Prostate gland (tissue), 2 donors: ENCODE measurements at regions not wholly inside any gene's neighbourhood (a gene's known extent, or its start where the extent isn't known, plus 50 kb on each side); places are given as distances from the start of the nearest gene placed in this dataset.

Experiments
- DNase-seq: peaks from one replicate; pipeline ENCODE4 v3.0.0-alpha.2; 2019; ENCODE audit warnings: low spot score
- H3K27ac ChIP-seq, 2 donors: fragments of 200-600 bp; sonication (generic); 2 replicates each; pipeline ENCODE4 v1.5.1; 2017 to 2019
- H3K27me3 ChIP-seq: fragments of 200-600 bp; sonication (generic); replicated peaks from 2 replicates; pipeline ENCODE4 v1.5.1; 2019; ENCODE audit not compliant: insufficient read depth
- H3K36me3 ChIP-seq, 2 donors: fragments of 200-600 bp; sonication (generic); 1 replicate in 1 of 2; 2 replicates in 1 of 2; pipeline versions ENCODE4 v1.5.1 to v1.8.1; 2017 to 2019
- H3K4me1 ChIP-seq: fragments of 200-600 bp; sonication (generic); replicated peaks from 2 replicates; pipeline ENCODE4 v1.5.1; 2019
- H3K4me3 ChIP-seq, 2 donors: fragments of 200-600 bp; sonication (generic); 2 replicates each; pipeline ENCODE4 v1.5.1; 2017 to 2019
- H3K9me3 ChIP-seq: fragments of 200-600 bp; sonication (generic); 2 replicates; pipeline ENCODE4 v1.5.1; 2017
- POLR2A ChIP-seq: fragments of 450-650 bp; IDR thresholded peaks from one replicate; pipeline ENCODE4 v1.6.1; 2016; ENCODE audit warnings: antibody characterized with exemption, mild to moderate bottlenecking
- POLR2AphosphoS5 ChIP-seq: sonication (generic); formaldehyde crosslinking; IDR thresholded peaks from one replicate; pipeline ENCODE4 v1.6.1; 2017; ENCODE audit warnings: antibody characterized with exemption
- WGBS: methylation state at CpG from one replicate; pipeline ENCODE4 v1.1.5; 2018; 5-methylcytosine and 5-hydroxymethylcytosine counted together
- intact Hi-C: fragments of 100-400 bp; cut with DNase I; formaldehyde crosslinking; loops from one replicate; pipeline ENCODE4 v1.14.2; 2022
- TF ChIP-seq, protein P1 (sequence below), 4 experiments: fragments of 200-600 bp in 2 of 4; fragments of 450-650 bp in 2 of 4; sonication (generic) in 2 of 4; IDR thresholded peaks; 1 replicate in 3 of 4; 2 replicates in 1 of 4; pipeline ENCODE4 v1.5.1; 2016 to 2019; ENCODE audit warnings: antibody characterized with exemption in 4 of 4, mild to moderate bottlenecking in 2 of 4, moderate library complexity in 2 of 4

DNA sequence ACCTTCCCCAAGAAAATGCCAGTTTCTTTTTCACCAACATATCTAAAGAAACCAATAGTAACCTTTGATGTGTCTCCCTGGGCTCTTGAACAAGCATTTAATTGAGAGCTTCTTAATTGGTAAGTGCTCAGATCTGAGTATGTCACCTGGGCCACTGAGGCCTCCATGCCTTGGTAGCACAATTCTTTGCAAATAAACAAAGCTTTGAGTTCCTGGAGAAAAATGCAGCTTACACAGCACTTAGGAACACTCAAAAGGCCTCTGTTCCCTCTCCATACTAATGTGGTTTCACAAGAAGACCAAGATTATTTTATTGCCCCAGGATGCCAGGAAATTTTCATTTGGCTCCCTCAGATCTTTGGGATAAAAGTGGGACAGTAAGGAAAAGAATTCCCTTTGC lies 217.6 kb upstream of the CEP162 start:
- no peaks in the 10 kb centered on the region for H3K4me1 ChIP-seq
- no peaks in the 10 kb centered on the region for H3K36me3 ChIP-seq
- intact Hi-C loops: no loop called here
- DNase-seq: no peak
- H3K27ac ChIP-seq: no peak overlapping the region
- TF ChIP-seq POLR2AphosphoS5: no peak
- TF ChIP-seq, protein P1, sequence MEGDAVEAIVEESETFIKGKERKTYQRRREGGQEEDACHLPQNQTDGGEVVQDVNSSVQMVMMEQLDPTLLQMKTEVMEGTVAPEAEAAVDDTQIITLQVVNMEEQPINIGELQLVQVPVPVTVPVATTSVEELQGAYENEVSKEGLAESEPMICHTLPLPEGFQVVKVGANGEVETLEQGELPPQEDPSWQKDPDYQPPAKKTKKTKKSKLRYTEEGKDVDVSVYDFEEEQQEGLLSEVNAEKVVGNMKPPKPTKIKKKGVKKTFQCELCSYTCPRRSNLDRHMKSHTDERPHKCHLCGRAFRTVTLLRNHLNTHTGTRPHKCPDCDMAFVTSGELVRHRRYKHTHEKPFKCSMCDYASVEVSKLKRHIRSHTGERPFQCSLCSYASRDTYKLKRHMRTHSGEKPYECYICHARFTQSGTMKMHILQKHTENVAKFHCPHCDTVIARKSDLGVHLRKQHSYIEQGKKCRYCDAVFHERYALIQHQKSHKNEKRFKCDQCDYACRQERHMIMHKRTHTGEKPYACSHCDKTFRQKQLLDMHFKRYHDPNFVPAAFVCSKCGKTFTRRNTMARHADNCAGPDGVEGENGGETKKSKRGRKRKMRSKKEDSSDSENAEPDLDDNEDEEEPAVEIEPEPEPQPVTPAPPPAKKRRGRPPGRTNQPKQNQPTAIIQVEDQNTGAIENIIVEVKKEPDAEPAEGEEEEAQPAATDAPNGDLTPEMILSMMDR (IDR thresholded peaks at IDR 0.05): no peak
- TF ChIP-seq POLR2A: no peak
- no peak overlapping the region for H3K4me3 ChIP-seq
- H3K9me3 ChIP-seq: no peaks in the 10 kb centered on the region
- no peaks in the 10 kb centered on the region for H3K27me3 ChIP-seq

DNA sequence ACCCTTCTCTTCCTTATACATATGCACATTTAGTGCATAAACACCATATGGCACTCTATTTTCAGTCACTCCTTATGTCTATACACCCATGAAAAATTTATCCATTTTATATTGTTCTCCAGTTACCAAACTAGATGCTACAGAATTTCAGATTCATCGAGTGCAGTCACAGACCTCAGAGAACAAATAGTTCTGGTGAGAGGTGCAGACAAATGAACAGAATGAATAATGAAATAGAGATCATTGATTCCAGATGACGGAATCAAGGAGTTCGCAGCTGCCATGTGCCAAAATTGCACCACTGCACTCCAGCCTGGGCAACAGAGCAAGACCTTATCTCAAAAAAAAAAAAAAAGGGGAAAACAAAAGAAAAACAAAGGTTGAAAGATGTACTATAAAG lies 214.8 kb upstream of the CEP162 start:
- Histone ChIP-seq H3K36me3 (no peaks in the 10 kb centered on the region), H3K9me3 (no peaks in the 10 kb centered on the region), H3K4me3 (no peak overlapping the region), H3K27me3 (no peaks in the 10 kb centered on the region), H3K27ac (no peak overlapping the region), H3K4me1 (no peaks in the 10 kb centered on the region)
- no peak for TF ChIP-seq POLR2A
- intact Hi-C loops: no loop called here
- 90% methylated on average over 3 of the region's 3 CpGs for WGBS
- DNase-seq: no peak

DNA sequence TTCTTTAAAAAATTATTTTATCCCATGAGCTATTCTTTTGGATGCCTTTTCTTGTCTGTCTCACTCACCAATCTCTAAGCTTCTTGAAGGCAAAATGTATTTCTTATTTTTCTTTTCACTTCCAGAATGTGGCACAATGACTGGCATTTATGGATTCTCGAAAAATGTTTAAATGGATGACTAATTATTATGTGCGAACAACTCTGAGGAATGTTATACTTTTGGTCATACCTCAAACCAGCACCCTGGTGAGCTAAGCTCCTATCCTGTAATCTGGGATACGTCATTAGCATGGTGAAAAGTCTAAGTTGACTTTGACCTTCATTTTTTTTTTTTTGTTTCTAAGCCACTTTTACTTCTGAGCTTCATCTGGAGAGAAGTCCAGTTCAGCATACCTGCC lies 214.0 kb upstream of the CEP162 start:
- no peaks in the 10 kb centered on the region for H3K27me3 ChIP-seq
- no peak for TF ChIP-seq POLR2A
- TF ChIP-seq, protein P1 (IDR thresholded peaks at IDR 0.05): no peak
- no peak for TF ChIP-seq POLR2AphosphoS5
- intact Hi-C loops: no loop called here
- WGBS: 83% methylated on average over 3 of the region's 3 CpGs
- H3K9me3 ChIP-seq: no peaks in the 10 kb centered on the region
- H3K36me3 ChIP-seq: no peaks in the 10 kb centered on the region
- H3K27ac ChIP-seq: no peak overlapping the region
- DNase-seq: no peak
- no peak overlapping the region for H3K4me3 ChIP-seq
- H3K4me1 ChIP-seq: no peaks in the 10 kb centered on the region

DNA sequence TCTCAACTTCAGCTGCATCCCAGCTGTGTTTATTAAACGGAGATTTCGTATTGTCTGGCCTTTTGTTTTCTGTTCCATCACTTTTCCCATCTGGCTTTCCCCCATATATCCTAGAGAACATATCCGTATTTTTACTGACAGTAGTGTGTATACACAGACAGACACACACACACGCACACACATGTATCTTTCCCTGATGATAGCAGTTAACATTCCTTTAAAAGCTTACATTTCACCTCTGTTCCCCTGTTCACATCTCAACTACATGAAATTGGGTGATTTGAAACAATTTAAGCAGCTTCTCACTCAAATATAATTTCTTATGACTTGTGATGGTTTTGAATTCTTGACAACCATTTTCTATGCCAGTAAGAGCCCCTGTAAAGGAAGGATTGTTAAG lies 207.1 kb upstream of the CEP162 start:
- no peak for TF ChIP-seq POLR2AphosphoS5
- no peaks in the 10 kb centered on the region for H3K9me3 ChIP-seq
- intact Hi-C loops: no loop called here
- H3K36me3 ChIP-seq: no peaks in the 10 kb centered on the region
- no peak overlapping the region for H3K4me3 ChIP-seq
- no peaks in the 10 kb centered on the region for H3K27me3 ChIP-seq
- 74% methylated on average over 4 of the region's 4 CpGs for WGBS
- no peak overlapping the region for H3K27ac ChIP-seq
- DNase-seq: no peak
- H3K4me1 ChIP-seq: no peaks in the 10 kb centered on the region

DNA sequence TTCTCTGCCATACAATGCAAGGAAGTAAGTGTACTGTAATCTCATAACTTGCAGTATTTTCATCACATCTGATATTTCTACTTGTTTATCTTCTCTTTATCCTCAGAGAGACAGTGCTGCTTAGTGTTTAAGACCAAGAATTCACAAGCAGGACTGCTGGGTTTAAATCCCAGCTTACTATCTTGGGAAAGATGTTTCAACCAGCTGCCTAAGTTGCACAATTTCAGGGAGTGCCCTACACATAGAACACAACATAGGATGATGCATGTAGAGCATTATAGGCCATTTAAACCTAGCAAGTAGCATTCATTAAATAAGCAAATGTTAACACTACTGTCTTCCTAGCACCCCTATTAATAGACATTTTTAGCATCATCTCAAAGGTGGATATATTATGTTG lies 205.2 kb upstream of the CEP162 start:
- no peaks in the 10 kb centered on the region for H3K27me3 ChIP-seq
- no peaks in the 10 kb centered on the region for H3K9me3 ChIP-seq
- no peak for TF ChIP-seq POLR2AphosphoS5
- H3K4me3 ChIP-seq: no peak overlapping the region
- no peak for DNase-seq
- intact Hi-C loops: no loop called here
- H3K36me3 ChIP-seq: no peaks in the 10 kb centered on the region
- H3K4me1 ChIP-seq: no peaks in the 10 kb centered on the region
- no peak overlapping the region for H3K27ac ChIP-seq

DNA sequence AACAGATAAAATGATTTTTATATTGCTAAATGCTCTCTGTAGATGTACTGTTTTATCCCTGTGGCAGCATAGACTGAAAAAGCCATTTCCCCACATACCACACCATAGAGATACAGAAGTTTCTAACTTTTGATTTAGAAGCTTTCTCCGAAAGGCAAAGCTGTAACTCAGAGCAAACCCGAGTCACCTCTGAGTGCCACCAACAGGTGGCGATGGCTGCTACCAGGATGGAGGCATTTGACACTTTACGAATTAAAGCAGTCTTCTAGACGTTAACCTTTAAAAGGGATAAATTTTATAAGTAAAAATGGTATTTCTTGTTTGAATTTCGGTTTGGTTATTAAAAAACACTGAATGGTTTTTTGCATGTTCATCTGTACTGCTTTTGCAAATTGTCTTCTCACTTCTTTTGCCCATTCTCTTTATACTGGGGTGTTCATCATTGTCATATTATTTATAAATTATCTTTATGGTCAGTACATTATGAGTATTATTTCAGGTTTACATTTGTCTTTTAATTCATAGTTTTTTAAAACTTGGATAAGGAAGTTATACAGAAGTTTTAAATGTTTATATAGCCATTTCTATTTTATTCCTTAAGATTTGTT lies 201.0 kb upstream of the CEP162 start:
- Histone ChIP-seq H3K27me3 (no peaks in the 10 kb centered on the region), H3K9me3 (no peaks in the 10 kb centered on the region), H3K36me3 (no peaks in the 10 kb centered on the region), H3K27ac (no peak overlapping the region), H3K4me1 (no peaks in the 10 kb centered on the region), H3K4me3 (no peak overlapping the region)
- no peak for TF ChIP-seq POLR2A
- TF ChIP-seq, protein P1 (IDR thresholded peaks at IDR 0.05): peak in 3 of 4 experiments; percentile 35 to 45 (median 40)
- WGBS: 6% methylated on average over 6 of the region's 6 CpGs
- intact Hi-C loops: no loop called here
- DNase-seq: no peak
